OCI-LY7 (cell line): ENCODE measurements at regions not wholly inside any gene's neighbourhood (a gene's known extent, or its start where the extent isn't known, plus 50 kb on each side); places are given as distances from the start of the nearest gene placed in this dataset.

Experiments
- EZH2phosphoT487 ChIP-seq: fragments of 200-600 bp; sonication (generic); IDR thresholded peaks from 2 replicates; pipeline ENCODE4 v1.6.1; 2018; ENCODE audit warnings: low read depth, borderline replicate concordance, mild to moderate bottlenecking, mixed run types, antibody characterized with exemption, low read length, moderate library complexity, mixed read lengths
- TF ChIP-seq, protein P1 (sequence below): fragments of 200-600 bp; sonication (generic); conservative IDR thresholded peaks from 2 replicates; pipeline ENCODE4 v1.5.1; 2014; ENCODE audit warnings: mild to moderate bottlenecking, antibody characterized with exemption, low read length, moderate library complexity, mixed read lengths

DNA sequence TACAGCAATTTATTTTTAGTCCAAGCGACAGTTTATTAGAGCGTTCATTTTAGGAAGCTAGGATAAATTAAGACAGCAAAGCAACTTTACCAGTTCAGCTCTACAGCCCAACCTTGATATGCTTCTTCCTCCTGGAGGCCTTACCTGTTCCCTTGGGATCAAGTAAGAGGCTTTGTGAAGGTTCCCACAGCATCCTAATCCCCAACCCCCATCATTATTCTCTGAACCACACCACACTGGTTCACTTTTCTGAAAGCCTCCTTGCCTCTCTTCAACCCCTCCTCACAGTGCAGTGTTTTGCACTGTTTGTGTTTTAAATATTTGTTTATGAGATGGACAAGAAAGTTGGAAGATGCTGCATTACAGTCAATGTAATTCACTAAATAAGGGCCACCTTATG, 126.3 kb upstream of the CXADR start:
- TF ChIP-seq, protein P1, sequence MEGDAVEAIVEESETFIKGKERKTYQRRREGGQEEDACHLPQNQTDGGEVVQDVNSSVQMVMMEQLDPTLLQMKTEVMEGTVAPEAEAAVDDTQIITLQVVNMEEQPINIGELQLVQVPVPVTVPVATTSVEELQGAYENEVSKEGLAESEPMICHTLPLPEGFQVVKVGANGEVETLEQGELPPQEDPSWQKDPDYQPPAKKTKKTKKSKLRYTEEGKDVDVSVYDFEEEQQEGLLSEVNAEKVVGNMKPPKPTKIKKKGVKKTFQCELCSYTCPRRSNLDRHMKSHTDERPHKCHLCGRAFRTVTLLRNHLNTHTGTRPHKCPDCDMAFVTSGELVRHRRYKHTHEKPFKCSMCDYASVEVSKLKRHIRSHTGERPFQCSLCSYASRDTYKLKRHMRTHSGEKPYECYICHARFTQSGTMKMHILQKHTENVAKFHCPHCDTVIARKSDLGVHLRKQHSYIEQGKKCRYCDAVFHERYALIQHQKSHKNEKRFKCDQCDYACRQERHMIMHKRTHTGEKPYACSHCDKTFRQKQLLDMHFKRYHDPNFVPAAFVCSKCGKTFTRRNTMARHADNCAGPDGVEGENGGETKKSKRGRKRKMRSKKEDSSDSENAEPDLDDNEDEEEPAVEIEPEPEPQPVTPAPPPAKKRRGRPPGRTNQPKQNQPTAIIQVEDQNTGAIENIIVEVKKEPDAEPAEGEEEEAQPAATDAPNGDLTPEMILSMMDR, result no peak
- no peak for TF ChIP-seq EZH2phosphoT487
